ENCODE measurements at regions not wholly inside any gene's neighbourhood (a gene's known extent, or its start where the extent isn't known, plus 50 kb on each side); places are given as distances from the start of the nearest gene placed in this dataset.

- POLR2A ChIA-PET (ENCODE audit: low non-redundant PET), result no interaction called here
- intact Hi-C loops (cut with micrococcal nuclease; ENCODE audit: unreplicated experiment), result no loop called here
- no peaks in the 10 kb centered on the region for H3K4me1 ChIP-seq (ENCODE audit: insufficient read depth, low read length, poor library complexity, severe bottlenecking)
- no peak overlapping the region for H3K27ac ChIP-seq (ENCODE audit: low read depth, low read length, poor library complexity, severe bottlenecking)
- DNase-seq (ENCODE audit: low spot score), result no peak
- no peaks in the 10 kb centered on the region for H3K36me3 ChIP-seq (ENCODE audit: insufficient read depth, low read length, poor library complexity, severe bottlenecking)
- TF ChIP-seq CTCF (conservative IDR thresholded peaks at IDR 0.05; ENCODE audit: low read depth, low read length), result no peak
- TF ChIP-seq EZH2 (IDR thresholded peaks at IDR 0.05; ENCODE audit: borderline replicate concordance, low read depth, low read length, poor library complexity, severe bottlenecking), result no peak
- H3K27me3 ChIP-seq (replicated peaks; ENCODE audit: insufficient read depth, low read depth, low read length, poor library complexity), result no peaks in the 10 kb centered on the region
- CTCF ChIA-PET, result no interaction called here
- H3K4me3 ChIP-seq (ENCODE audit: low read depth, low read length, poor library complexity, severe bottlenecking), result no peak overlapping the region
- no TSS peak for BruUV-seq (replicated peaks)
- H3K9me3 ChIP-seq (ENCODE audit: low read depth, low read length, poor library complexity, severe bottlenecking), result no peaks in the 10 kb centered on the region
Observed at GRCh38 chr12:107423531-107423930, 262.1 kb upstream of the PWP1 start.

GRCh38 chr12:107429006-107429705 is 256.4 kb upstream of the PWP1 start:
- Histone ChIP-seq H3K27me3 (replicated peaks; ENCODE audit: insufficient read depth, low read depth, low read length, poor library complexity) (no peaks in the 10 kb centered on the region), H3K4me1 (ENCODE audit: insufficient read depth, low read length, poor library complexity, severe bottlenecking) (no peaks in the 10 kb centered on the region), H3K36me3 (ENCODE audit: insufficient read depth, low read length, poor library complexity, severe bottlenecking) (no peaks in the 10 kb centered on the region), H3K9me3 (ENCODE audit: low read depth, low read length, poor library complexity, severe bottlenecking) (no peaks in the 10 kb centered on the region), H3K4me3 (ENCODE audit: low read depth, low read length, poor library complexity, severe bottlenecking) (no peak overlapping the region), H3K27ac (ENCODE audit: low read depth, low read length, poor library complexity, severe bottlenecking) (no peak overlapping the region)
- BruUV-seq (replicated peaks), result no TSS peak
- no peak for TF ChIP-seq EZH2 (IDR thresholded peaks at IDR 0.05; ENCODE audit: borderline replicate concordance, low read depth, low read length, poor library complexity, severe bottlenecking)
- TF ChIP-seq CTCF (conservative IDR thresholded peaks at IDR 0.05; ENCODE audit: low read depth, low read length), result no peak
- ChIA-PET CTCF (no interaction called here), POLR2A (ENCODE audit: low non-redundant PET) (no interaction called here)
- no peak for DNase-seq (ENCODE audit: low spot score)
- intact Hi-C loops (cut with micrococcal nuclease; ENCODE audit: unreplicated experiment), result no loop called here

- intact Hi-C loops (cut with micrococcal nuclease; ENCODE audit: unreplicated experiment), result no loop called here
- no peak for TF ChIP-seq EZH2 (IDR thresholded peaks at IDR 0.05; ENCODE audit: borderline replicate concordance, low read depth, low read length, poor library complexity, severe bottlenecking)
- no peak for TF ChIP-seq CTCF (conservative IDR thresholded peaks at IDR 0.05; ENCODE audit: low read depth, low read length)
- H3K4me1 ChIP-seq (ENCODE audit: insufficient read depth, low read length, poor library complexity, severe bottlenecking), result no peaks in the 10 kb centered on the region
- CTCF ChIA-PET, result no interaction called here
- H3K9me3 ChIP-seq (ENCODE audit: low read depth, low read length, poor library complexity, severe bottlenecking), result no peaks in the 10 kb centered on the region
- DNase-seq (ENCODE audit: low spot score), result no peak
- no peaks in the 10 kb centered on the region for H3K36me3 ChIP-seq (ENCODE audit: insufficient read depth, low read length, poor library complexity, severe bottlenecking)
- H3K27me3 ChIP-seq (replicated peaks; ENCODE audit: insufficient read depth, low read depth, low read length, poor library complexity), result no peaks in the 10 kb centered on the region
- POLR2A ChIA-PET (ENCODE audit: low non-redundant PET), result no interaction called here
- no TSS peak for BruUV-seq (replicated peaks)
- H3K4me3 ChIP-seq (ENCODE audit: low read depth, low read length, poor library complexity, severe bottlenecking), result no peak overlapping the region
- H3K27ac ChIP-seq (ENCODE audit: low read depth, low read length, poor library complexity, severe bottlenecking), result no peak overlapping the region
Observed at GRCh38 chr12:107431942-107432341, 253.7 kb upstream of the PWP1 start.
